LoVo (cell line): ENCODE measurements at regions not wholly inside any gene's neighbourhood (a gene's known extent, or its start where the extent isn't known, plus 50 kb on each side); places are given as distances from the start of the nearest gene placed in this dataset.

Experiments
- DNase-seq: peaks from one replicate; pipeline ENCODE4 v3.0.0-alpha.2; 2016; ENCODE audit warnings: low spot score

DNA sequence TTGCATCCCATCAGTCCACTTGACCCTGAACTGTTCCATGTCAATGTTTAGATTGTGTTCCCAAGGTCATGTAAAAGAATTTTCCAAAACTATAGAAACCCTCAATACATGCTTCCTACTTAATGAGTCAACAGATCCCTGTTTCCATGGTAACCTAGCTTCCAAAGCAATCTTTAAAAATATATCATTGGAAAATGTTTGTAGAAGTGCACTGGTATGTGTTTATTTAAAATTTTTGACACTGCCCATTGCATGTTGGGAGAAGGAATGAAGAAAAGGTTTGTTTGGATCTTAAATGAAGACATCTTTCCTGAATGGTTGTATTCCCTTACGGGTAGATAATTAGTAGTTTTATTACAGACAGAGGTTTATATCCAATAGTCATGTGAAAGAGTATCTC lies 345.3 kb downstream of the GABRG1 start:
- DNase-seq, result no peak

DNA sequence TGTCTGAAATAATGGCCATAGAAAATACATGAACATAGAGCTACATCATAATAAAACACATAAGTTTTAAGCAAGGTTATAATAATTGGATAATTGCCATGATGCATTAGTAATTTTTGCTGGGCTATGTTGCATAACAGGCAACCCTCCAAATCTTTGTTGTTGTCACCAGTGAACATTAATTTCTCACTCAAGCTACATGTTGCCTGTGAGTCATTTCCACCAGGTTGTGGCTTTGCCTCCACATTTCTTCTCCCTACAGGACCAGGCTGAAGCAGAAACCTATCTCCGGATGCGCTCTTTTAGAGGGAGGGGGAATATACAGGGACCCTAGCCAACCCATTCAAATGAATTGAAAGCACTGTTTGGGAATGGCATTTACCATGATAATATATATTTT lies 347.7 kb downstream of the GABRG1 start:
- DNase-seq, result no peak

- no peak for DNase-seq
These were observed 352.9 kb downstream of the GABRG1 start for GRCh38 chr4:45770958-45771357.

- no peak for DNase-seq
These were observed 358.3 kb downstream of the GABRG1 start for GRCh38 chr4:45765521-45765920.

DNA sequence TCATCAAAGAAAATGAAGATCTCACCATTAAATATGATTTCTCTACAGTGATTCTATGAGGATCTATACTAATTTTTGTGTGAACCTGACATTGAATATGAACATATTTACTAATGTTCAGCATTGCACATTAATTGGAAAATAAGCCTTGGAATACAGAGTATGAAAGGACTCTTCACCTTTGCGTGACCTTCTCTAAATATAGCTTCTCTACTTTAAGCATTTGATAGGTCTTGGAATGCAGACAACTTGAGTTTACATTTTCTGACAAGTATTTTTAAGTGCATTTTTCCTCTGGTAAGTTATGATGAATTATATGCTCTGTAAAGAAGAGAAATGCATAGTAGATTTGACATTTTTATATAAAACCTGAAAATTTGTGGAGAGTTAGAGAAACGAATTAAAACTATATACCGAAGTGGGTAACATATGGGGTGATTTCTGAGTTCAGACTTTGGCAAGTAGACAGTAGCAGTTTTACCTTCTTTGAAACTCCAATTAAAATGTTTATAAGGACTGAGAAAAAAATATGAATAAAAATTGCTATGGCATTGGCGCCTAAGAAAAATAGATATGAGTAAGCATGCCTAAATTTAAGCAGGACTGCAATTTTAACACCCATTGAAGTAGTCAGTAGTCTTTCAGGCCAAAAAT lies 371.9 kb downstream of the GABRG1 start:
- DNase-seq, result no peak

DNA sequence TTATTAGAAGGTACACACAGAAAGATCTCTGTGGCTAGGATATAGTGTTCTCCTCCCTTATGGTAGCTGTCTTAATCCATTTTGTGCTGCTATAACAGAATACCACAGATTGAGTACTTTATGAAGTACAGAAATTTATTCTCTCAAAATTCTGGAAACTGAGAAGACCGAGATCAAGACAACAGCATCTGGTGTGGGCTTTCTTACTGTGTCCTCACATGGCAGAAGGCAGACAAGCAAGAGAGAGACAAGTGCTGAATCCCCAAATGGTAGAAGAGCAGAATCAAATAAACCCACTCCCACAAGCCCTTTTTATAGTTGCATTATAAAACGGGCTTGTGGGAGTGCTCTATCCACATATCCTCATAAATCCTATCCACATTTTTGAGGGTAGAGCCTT lies 373.1 kb downstream of the GABRG1 start:
- no peak for DNase-seq

- DNase-seq, result no peak
These were observed 378.1 kb downstream of the GABRG1 start for GRCh38 chr4:45745741-45746140.

GRCh38 chr4:45741897-45742296 lies 382.0 kb downstream of the GABRG1 start:
- DNase-seq, result no peak

- DNase-seq, result no peak
These were observed 391.7 kb downstream of the GABRG1 start for GRCh38 chr4:45732161-45732560.

DNA sequence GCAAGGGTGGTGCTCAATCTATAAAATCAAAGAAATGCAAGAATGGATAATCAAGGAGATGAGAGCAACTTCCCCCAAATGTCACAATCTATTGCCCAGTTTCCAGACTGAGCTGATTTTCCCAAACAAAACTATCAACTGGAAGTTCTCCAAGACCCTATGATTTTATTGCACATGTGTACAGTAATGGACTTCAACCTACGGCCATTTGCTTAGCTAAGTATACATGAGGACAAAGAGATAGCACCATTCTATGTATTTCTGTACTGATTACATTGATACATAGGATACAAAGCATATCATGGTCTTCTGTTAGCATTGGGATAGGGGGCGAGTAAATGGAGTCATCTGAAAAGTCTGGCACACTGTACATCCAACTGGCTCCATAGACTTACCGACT lies 407.8 kb downstream of the GABRG1 start:
- DNase-seq, result no peak

DNA sequence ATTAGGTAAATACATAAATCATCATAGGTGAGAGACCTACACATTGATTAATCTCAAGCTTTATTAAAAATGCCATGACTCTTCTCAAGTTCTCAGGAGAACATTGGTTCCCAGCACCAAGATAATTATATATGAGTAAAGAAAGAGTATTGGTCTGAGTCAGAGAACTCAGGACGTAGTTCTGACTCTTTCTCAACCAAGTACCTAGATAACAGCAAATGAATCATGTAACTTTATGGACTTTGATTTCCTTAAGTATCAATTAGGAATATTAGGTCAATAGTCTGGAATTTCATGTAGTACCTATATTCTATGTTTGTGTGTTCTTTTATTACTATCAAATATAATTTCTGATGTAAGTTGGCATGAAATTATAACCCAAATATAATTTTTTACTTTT lies 409.9 kb downstream of the GABRG1 start:
- no peak for DNase-seq

GRCh38 chr4:45701621-45702020 lies 422.2 kb downstream of the GABRG1 start:
- no peak for DNase-seq

GRCh38 chr4:45693746-45694145 lies 430.1 kb downstream of the GABRG1 start:
- DNase-seq, result no peak

- DNase-seq, result no peak
These were observed 431.6 kb downstream of the GABRG1 start for GRCh38 chr4:45692131-45692735.

DNA sequence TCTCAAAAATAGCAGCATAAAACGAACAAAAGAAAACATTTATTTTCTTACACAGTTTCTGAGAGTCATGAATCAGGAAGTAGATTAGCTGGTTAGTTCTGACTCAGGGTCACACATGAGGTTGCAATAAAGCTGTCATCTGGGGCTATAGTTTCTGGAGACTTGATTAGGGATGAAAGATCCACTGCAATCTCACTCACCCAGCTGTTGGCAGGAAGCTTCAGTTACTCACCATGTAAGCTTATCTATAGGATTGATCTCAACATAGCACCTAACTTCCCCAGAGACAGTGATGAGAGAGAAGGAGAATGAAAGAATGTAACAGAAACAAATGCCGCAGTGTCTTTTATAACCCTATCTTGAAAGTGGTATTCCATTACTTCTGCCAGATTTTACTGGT lies 435.5 kb downstream of the GABRG1 start:
- no peak for DNase-seq

- no peak for DNase-seq
These were observed 444.4 kb downstream of the GABRG1 start for GRCh38 chr4:45679411-45679810.

- DNase-seq, result no peak
These were observed 455.7 kb downstream of the GABRG1 start for GRCh38 chr4:45668128-45668527.

GRCh38 chr4:45663628-45664081 lies 460.2 kb downstream of the GABRG1 start:
- no peak for DNase-seq

GRCh38 chr4:45663003-45663402 lies 460.9 kb downstream of the GABRG1 start:
- peak; percentile 36 for DNase-seq

GRCh38 chr4:45661893-45662292 lies 462.0 kb downstream of the GABRG1 start:
- DNase-seq, result no peak

DNA sequence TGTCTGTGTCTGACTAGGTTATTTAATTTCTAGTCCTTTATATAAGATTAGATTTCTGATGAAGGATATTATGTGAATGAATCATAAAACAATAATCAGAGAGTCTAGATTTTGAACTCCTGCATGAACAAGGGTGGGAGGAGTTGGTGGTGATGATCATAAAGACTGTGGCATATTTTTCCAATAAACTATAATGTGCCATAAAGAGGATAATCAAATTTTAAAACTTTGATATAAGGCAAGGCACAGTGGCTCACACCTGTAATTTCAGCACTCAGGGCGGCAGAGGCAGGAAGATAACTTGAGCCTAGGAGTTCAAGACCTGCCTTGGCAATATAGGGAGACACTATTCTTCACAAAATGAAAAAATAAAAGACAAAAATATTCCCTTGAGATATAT lies 473.3 kb downstream of the GABRG1 start:
- DNase-seq, result no peak

- DNase-seq, result no peak
These were observed 475.0 kb downstream of the GABRG1 start for GRCh38 chr4:45648846-45649245.

DNA sequence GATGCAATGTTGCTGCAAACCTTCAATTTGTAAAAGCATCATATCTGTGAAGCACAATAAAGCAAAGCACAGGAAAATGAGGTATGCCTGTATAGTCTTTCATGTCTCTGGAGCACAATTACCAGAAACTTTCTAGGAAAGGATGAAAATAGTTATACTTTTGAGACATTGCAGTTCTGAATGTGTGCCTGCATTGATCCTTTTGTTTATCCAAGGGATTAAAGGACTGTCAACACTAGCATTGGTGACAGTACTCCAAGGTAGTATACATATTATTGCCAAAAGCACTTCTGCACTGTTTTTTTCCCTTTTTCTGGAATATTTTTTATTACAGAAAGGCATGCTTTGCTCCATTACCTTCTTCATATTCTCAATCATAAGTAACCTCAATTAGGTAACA lies 476.0 kb downstream of the GABRG1 start:
- DNase-seq, result no peak
